ENCODE measurements at regions not wholly inside any gene's neighbourhood (a gene's known extent, or its start where the extent isn't known, plus 50 kb on each side); places are given as distances from the start of the nearest gene placed in this dataset.
"Not testable (repeated sequence)": the region's sequence is repeated elsewhere in the genome, so short reads cannot be mapped to it uniquely, and the experiment has no call there.

DNA sequence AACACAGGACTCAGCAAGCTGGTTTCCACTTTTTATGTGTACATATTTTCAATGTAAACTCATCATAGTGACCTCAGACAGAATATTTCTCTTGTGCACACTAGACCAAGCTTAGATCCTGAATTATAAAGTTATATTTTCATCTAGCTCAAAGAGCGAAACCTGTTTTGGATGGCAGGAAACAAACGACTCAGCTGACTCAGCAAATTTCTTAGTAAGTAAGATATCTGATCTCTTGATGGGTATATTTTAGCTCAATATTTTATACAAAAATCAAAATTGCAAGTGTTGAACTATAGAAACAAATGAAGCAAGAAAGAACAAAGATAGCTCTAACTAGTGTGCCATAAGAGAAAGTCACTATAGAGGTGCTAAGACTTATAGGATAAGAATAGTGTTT is 1114.5 kb downstream of the STPG2 start:
- no peak overlapping the region for H3K4me3 Mint-ChIP-seq (ENCODE audit: unreplicated experiment)
- H3K36me3 Mint-ChIP-seq (ENCODE audit: insufficient read depth, unreplicated experiment): no peaks in the 10 kb centered on the region
- Histone ChIP-seq H3K27me3 (replicated peaks; ENCODE audit: control insufficient read depth, insufficient read depth, low read length) (no peaks in the 10 kb centered on the region), H3K9me3 (no peaks in the 10 kb centered on the region), H3K36me3 (ENCODE audit: control insufficient read depth, insufficient read depth, low read length) (no peaks in the 10 kb centered on the region), H3K4me1 (no peaks in the 10 kb centered on the region), H3K4me3 (ENCODE audit: low read depth, low read length) (no peak overlapping the region)
- H3K27ac Mint-ChIP-seq (ENCODE audit: unreplicated experiment): no peak overlapping the region
- peaks cover 4% of the 10 kb centered on the region for H3K27me3 Mint-ChIP-seq (ENCODE audit: insufficient read depth, unreplicated experiment)
- no peaks in the 10 kb centered on the region for H3K4me1 Mint-ChIP-seq (ENCODE audit: low read depth, unreplicated experiment)
- ChIA-PET CTCF (no interaction called here), POLR2A (no interaction called here)
- TF ChIP-seq, protein P1, sequence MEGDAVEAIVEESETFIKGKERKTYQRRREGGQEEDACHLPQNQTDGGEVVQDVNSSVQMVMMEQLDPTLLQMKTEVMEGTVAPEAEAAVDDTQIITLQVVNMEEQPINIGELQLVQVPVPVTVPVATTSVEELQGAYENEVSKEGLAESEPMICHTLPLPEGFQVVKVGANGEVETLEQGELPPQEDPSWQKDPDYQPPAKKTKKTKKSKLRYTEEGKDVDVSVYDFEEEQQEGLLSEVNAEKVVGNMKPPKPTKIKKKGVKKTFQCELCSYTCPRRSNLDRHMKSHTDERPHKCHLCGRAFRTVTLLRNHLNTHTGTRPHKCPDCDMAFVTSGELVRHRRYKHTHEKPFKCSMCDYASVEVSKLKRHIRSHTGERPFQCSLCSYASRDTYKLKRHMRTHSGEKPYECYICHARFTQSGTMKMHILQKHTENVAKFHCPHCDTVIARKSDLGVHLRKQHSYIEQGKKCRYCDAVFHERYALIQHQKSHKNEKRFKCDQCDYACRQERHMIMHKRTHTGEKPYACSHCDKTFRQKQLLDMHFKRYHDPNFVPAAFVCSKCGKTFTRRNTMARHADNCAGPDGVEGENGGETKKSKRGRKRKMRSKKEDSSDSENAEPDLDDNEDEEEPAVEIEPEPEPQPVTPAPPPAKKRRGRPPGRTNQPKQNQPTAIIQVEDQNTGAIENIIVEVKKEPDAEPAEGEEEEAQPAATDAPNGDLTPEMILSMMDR (IDR thresholded peaks at IDR 0.05; ENCODE audit: insufficient read depth in 1 of 2, low read depth in 1 of 2, low read length in 1 of 2, severe bottlenecking in 1 of 2, unreplicated experiment in 1 of 2): no peak
- DNase-seq: no peak
- intact Hi-C loops (cut with micrococcal nuclease; ENCODE audit: unreplicated experiment): no loop called here
- BruUV-seq (replicated peaks): no TSS peak
- no peaks in the 10 kb centered on the region for H3K9me3 Mint-ChIP-seq (ENCODE audit: unreplicated experiment)

DNA sequence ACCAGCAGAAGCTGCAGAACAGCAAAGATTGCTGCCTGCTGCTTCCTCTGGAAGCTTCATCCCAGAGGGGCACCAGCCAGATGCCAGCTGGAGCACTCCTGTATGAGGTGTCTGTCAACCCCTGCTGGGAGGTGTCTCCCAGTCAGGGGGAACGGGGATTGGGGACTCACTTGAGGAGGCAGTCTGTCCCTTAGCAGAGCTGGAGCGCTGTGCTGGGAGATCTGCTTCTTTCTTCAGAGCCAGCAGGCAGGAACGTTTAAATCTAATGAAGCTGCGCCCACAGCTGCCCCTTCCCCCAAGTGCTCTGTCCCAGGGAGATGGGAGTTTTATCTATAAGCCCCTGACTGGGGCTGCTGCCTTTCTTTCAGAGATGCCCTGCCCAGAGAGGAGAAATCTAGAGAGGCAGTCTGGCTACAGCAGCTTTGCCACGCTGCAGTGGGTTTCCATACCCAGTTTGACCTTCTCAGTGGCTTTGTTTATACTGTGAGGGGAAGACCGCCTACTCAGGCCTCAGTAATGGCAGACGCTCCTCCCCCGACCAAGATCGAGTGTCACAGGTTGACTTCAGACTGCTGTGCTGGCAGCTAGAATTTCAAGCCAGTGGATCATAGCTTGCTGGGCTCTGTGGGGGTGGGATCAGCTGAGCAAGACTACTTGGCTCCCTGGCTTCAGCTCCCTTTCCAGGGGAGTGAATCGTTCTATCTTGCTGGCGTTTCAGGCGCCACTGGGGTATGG is 1105.7 kb downstream of the STPG2 start:
- H3K27me3 ChIP-seq (replicated peaks; ENCODE audit: control insufficient read depth, insufficient read depth, low read length); intact Hi-C loops (cut with micrococcal nuclease; ENCODE audit: unreplicated experiment); H3K9me3 Mint-ChIP-seq (ENCODE audit: unreplicated experiment); H3K4me1 Mint-ChIP-seq (ENCODE audit: low read depth, unreplicated experiment); H3K9me3 ChIP-seq; H3K27ac Mint-ChIP-seq (ENCODE audit: unreplicated experiment); H3K4me1 ChIP-seq; H3K27me3 Mint-ChIP-seq (ENCODE audit: insufficient read depth, unreplicated experiment); BruUV-seq (replicated peaks); H3K36me3 ChIP-seq (ENCODE audit: control insufficient read depth, insufficient read depth, low read length); POLR2A ChIA-PET; H3K4me3 ChIP-seq (ENCODE audit: low read depth, low read length); CTCF ChIA-PET; H3K36me3 Mint-ChIP-seq (ENCODE audit: insufficient read depth, unreplicated experiment): not testable (repeated sequence)
- peak overlapping the region; percentile 37 for H3K4me3 Mint-ChIP-seq (ENCODE audit: unreplicated experiment)
- peak; percentile 4 to 36 for DNase-seq

DNA sequence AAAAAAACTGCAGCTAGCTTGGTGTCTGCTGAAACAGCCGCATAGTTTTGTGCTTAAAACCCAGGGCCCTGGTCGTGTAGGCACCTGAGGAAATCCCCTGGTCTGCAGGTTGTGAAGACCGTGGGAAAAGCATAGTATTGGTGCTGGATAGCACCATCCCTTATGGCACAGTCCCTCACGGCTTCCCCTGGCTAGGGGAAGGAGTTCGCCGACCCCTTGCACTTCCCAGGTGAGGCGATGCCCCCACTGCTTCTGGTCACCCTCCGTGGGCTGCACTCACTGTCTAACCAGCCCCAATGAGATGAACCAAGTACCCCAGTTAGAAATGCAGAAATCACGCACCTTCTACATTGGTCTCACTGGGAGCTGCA is 1105.1 kb downstream of the STPG2 start:
- POLR2A ChIA-PET: no interaction called here
- Mint-ChIP-seq H3K9me3 (ENCODE audit: unreplicated experiment) (no peaks in the 10 kb centered on the region), H3K27ac (ENCODE audit: unreplicated experiment) (no peak overlapping the region), H3K4me1 (ENCODE audit: low read depth, unreplicated experiment) (no peaks in the 10 kb centered on the region), H3K4me3 (ENCODE audit: unreplicated experiment) (peak overlapping the region; percentile 37), H3K27me3 (ENCODE audit: insufficient read depth, unreplicated experiment) (peaks cover 4% of the 10 kb centered on the region), H3K36me3 (ENCODE audit: insufficient read depth, unreplicated experiment) (no peaks in the 10 kb centered on the region)
- DNase-seq: no peak
- BruUV-seq (replicated peaks): no TSS peak
- Histone ChIP-seq H3K36me3 (ENCODE audit: control insufficient read depth, insufficient read depth, low read length) (no peaks in the 10 kb centered on the region), H3K9me3 (no peaks in the 10 kb centered on the region), H3K4me3 (ENCODE audit: low read depth, low read length) (no peak overlapping the region), H3K4me1 (no peaks in the 10 kb centered on the region), H3K27me3 (replicated peaks; ENCODE audit: control insufficient read depth, insufficient read depth, low read length) (no peaks in the 10 kb centered on the region)
- intact Hi-C loops (cut with micrococcal nuclease; ENCODE audit: unreplicated experiment): no loop called here
- CTCF ChIA-PET: no interaction called here
- TF ChIP-seq, protein P1 (IDR thresholded peaks at IDR 0.05; ENCODE audit: insufficient read depth in 1 of 2, low read depth in 1 of 2, low read length in 1 of 2, severe bottlenecking in 1 of 2, unreplicated experiment in 1 of 2): no peak

DNA sequence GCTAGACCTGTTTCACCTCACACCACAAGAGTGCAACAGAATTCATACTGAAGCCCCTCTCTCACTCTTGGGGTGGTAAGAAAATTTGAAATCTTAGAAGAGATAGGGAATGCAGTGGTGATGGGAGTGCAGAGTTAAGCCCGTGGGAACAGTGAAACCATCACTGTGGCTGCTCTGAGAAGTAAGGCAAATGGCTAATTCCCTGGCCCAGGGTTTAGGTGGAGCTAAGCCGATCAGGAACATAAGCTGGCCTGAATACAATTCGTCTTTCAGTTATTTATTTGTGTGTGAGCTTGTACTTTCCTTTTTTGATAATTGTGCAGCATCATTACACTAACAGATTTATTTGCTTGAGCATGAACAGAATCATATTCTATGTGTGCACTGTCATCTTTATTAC is 1070.6 kb downstream of the STPG2 start:
- Histone ChIP-seq H3K9me3 (no peaks in the 10 kb centered on the region), H3K4me1 (no peaks in the 10 kb centered on the region), H3K27me3 (replicated peaks; ENCODE audit: control insufficient read depth, insufficient read depth, low read length) (no peaks in the 10 kb centered on the region), H3K36me3 (ENCODE audit: control insufficient read depth, insufficient read depth, low read length) (no peaks in the 10 kb centered on the region), H3K4me3 (ENCODE audit: low read depth, low read length) (no peak overlapping the region)
- Mint-ChIP-seq H3K36me3 (ENCODE audit: insufficient read depth, unreplicated experiment) (no peaks in the 10 kb centered on the region), H3K4me1 (ENCODE audit: low read depth, unreplicated experiment) (no peaks in the 10 kb centered on the region), H3K27ac (ENCODE audit: unreplicated experiment) (no peak overlapping the region), H3K4me3 (ENCODE audit: unreplicated experiment) (no peak overlapping the region), H3K27me3 (ENCODE audit: insufficient read depth, unreplicated experiment) (peaks cover 5% of the 10 kb centered on the region), H3K9me3 (ENCODE audit: unreplicated experiment) (no peaks in the 10 kb centered on the region)
- DNase-seq: no peak
- BruUV-seq (replicated peaks): no TSS peak
- ChIA-PET POLR2A (no interaction called here), CTCF (no interaction called here)
- TF ChIP-seq, protein P1 (IDR thresholded peaks at IDR 0.05; ENCODE audit: insufficient read depth in 1 of 2, low read depth in 1 of 2, low read length in 1 of 2, severe bottlenecking in 1 of 2, unreplicated experiment in 1 of 2): no peak
- intact Hi-C loops (cut with micrococcal nuclease; ENCODE audit: unreplicated experiment): no loop called here
